Uterus (tissue), 2 donors: ENCODE measurements at regions not wholly inside any gene's neighbourhood (a gene's known extent, or its start where the extent isn't known, plus 50 kb on each side); places are given as distances from the start of the nearest gene placed in this dataset.
"Not testable (repeated sequence)": the region's sequence is repeated elsewhere in the genome, so short reads cannot be mapped to it uniquely, and the experiment has no call there.

Experiments used
- CTCF ChIP-seq, 4 experiments: fragments of 200-600 bp in 2 of 4; fragments of 450-650 bp in 2 of 4; sonication (generic) in 2 of 4; IDR thresholded peaks; one replicate each; pipeline ENCODE4 v1.5.1; 2016 to 2019; ENCODE audit warnings: antibody characterized with exemption in 4 of 4, mild to moderate bottlenecking in 2 of 4, moderate library complexity in 1 of 4
- POLR2A ChIP-seq, 2 donors: fragments of 450-650 bp; IDR thresholded peaks; one replicate each; pipeline ENCODE4 v1.6.1; 2016; ENCODE audit warnings: antibody characterized with exemption in 2 of 2, mild to moderate bottlenecking in 1 of 2, moderate library complexity in 1 of 2

- not testable (repeated sequence) for TF ChIP-seq POLR2A, CTCF (IDR thresholded peaks at IDR 0.05)
Measured at GRCh38 chr15:77891862-77892261, 185.6 kb downstream of the TBC1D2B start.
